ENCODE measurements at regions not wholly inside any gene's neighbourhood (a gene's known extent, or its start where the extent isn't known, plus 50 kb on each side); places are given as distances from the start of the nearest gene placed in this dataset.

DNA sequence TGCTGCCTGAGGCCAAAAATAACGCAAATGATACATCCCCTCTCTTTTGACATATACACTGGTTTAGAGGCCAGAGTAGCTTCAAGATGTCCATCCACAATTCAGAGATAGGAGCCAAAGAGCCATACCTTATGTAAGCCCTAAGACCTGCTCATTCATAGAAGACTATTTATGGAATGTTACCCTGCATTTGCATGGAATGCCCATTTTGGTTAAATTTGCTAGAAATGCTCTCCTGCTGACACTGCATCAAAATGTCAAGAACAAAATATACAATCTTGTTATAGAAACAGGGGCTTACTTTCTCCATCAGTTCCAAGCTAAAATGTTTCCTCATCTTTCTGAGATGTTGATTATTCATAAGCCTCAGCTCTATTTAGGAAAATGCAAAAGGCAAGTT lies 183.3 kb upstream of the CDKN3 start:
- TF ChIP-seq, protein P1, sequence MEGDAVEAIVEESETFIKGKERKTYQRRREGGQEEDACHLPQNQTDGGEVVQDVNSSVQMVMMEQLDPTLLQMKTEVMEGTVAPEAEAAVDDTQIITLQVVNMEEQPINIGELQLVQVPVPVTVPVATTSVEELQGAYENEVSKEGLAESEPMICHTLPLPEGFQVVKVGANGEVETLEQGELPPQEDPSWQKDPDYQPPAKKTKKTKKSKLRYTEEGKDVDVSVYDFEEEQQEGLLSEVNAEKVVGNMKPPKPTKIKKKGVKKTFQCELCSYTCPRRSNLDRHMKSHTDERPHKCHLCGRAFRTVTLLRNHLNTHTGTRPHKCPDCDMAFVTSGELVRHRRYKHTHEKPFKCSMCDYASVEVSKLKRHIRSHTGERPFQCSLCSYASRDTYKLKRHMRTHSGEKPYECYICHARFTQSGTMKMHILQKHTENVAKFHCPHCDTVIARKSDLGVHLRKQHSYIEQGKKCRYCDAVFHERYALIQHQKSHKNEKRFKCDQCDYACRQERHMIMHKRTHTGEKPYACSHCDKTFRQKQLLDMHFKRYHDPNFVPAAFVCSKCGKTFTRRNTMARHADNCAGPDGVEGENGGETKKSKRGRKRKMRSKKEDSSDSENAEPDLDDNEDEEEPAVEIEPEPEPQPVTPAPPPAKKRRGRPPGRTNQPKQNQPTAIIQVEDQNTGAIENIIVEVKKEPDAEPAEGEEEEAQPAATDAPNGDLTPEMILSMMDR (IDR thresholded peaks at IDR 0.05; ENCODE audit: low read depth, low read length, poor library complexity, severe bottlenecking), result no peak
- no peak for TF ChIP-seq EZH2phosphoT487 (IDR thresholded peaks at IDR 0.05; ENCODE audit: borderline replicate concordance, low read length)
